ENCODE measurements at regions not wholly inside any gene's neighbourhood (a gene's known extent, or its start where the extent isn't known, plus 50 kb on each side); places are given as distances from the start of the nearest gene placed in this dataset.

DNA sequence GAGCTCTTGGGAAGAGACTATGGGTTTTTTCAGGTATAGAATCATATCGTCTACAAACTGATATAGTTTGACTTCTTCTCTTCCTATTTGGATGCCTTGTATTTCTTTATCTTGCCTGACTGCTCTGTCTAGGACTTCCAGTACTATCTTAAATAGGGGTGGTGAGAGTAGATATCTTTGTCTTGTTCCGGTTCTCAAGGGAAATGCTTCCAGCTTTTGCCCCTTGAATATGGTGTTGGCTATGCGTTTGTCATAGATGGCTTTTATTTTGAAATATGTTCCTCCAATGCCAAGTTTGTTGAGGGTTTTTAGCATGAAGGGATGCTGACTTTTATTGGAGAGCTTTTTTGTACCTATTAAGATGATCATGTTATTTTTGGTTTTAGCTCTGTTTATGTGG, 170.3 kb downstream of the PTGER3 start (continued):
- no peak for TF ChIP-seq YY1 (IDR thresholded peaks at IDR 0.05; ENCODE audit: extremely low read depth, insufficient replicate concordance, low read depth, low read length)
- no peak for TF ChIP-seq FOSL1 (IDR thresholded peaks at IDR 0.05; ENCODE audit: low read depth)
- TF ChIP-seq SIN3A (IDR thresholded peaks at IDR 0.05; ENCODE audit: low read depth): no peak

DNA sequence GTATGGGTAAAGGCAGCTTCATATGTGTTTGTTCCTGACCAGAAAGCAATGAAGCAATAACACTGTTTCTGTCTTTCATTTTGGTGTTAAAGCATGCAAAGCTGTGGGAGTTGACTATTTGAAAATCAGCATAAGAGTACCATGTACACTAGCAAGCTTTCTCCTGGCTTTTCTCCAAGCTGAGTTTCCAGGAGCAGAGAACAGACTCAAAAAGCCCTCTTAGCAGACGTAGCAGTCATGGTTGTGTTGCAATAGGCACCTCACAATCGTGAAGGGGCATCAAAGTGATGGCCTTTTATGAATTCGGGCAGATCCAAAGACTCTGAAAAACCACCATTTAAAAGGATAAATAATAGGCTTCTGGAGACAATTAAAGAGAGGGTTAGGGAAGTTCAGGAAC, 159.7 kb downstream of the PTGER3 start:
- no peaks in the 10 kb centered on the region for H3K4me1 ChIP-seq (ENCODE audit: control insufficient read depth in 1 of 2, insufficient read depth in 2 of 2, low read length in 2 of 2)
- no peak overlapping the region for H2AFZ ChIP-seq (ENCODE audit: low read depth, low read length, poor library complexity, severe bottlenecking)
- no peak overlapping the region for H3K9ac ChIP-seq (ENCODE audit: low read length)
- no peak for DNase-seq (ENCODE audit: low read depth, low spot score)
- ChIA-PET CTCF (no interaction called here), RAD21 (ENCODE audit: low non-redundant PET in 1 of 2, low total read pairs in 2 of 2, uncharacterized antibody in 2 of 2, unreplicated experiment in 2 of 2) (no interaction called here), POLR2A (no interaction called here)
- H3K4me2 ChIP-seq (ENCODE audit: low read length): no peak overlapping the region
- H3K4me3 ChIP-seq (replicated peaks in 1 of 2; ENCODE audit: low read depth in 1 of 2, low read length in 2 of 2): no peak overlapping the region
- no peaks in the 10 kb centered on the region for H3K79me2 ChIP-seq (ENCODE audit: insufficient read depth, low read length)
- ATAC-seq: no peak
- no peaks in the 10 kb centered on the region for H3K9me3 ChIP-seq (ENCODE audit: control insufficient read depth in 1 of 2, insufficient read depth in 1 of 2, low read depth in 1 of 2, low read length in 2 of 2)
- H4K20me1 ChIP-seq (ENCODE audit: insufficient read depth): no peaks in the 10 kb centered on the region
- H3K27ac ChIP-seq (ENCODE audit: low read depth, low read length): no peak overlapping the region
- TF ChIP-seq, protein P1, sequence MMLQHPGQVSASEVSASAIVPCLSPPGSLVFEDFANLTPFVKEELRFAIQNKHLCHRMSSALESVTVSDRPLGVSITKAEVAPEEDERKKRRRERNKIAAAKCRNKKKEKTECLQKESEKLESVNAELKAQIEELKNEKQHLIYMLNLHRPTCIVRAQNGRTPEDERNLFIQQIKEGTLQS (IDR thresholded peaks at IDR 0.05): no peak
- TF ChIP-seq, protein P2, sequence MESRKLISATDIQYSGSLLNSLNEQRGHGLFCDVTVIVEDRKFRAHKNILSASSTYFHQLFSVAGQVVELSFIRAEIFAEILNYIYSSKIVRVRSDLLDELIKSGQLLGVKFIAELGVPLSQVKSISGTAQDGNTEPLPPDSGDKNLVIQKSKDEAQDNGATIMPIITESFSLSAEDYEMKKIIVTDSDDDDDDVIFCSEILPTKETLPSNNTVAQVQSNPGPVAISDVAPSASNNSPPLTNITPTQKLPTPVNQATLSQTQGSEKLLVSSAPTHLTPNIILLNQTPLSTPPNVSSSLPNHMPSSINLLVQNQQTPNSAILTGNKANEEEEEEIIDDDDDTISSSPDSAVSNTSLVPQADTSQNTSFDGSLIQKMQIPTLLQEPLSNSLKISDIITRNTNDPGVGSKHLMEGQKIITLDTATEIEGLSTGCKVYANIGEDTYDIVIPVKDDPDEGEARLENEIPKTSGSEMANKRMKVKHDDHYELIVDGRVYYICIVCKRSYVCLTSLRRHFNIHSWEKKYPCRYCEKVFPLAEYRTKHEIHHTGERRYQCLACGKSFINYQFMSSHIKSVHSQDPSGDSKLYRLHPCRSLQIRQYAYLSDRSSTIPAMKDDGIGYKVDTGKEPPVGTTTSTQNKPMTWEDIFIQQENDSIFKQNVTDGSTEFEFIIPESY (IDR thresholded peaks at IDR 0.05; ENCODE audit: extremely low read depth, insufficient replicate concordance, low read length): no peak
- TF ChIP-seq ELF1 (IDR thresholded peaks at IDR 0.05; ENCODE audit: borderline replicate concordance, low read depth) (no peak), POLR2AphosphoS5 (IDR thresholded peaks at IDR 0.05; ENCODE audit: low read depth, low read length) (no peak), RAD21 (IDR thresholded peaks at IDR 0.05; ENCODE audit: low read depth) (no peak)
- H3K27me3 ChIP-seq (ENCODE audit: insufficient read depth, low read length): peaks cover 14% of the 10 kb centered on the region
- H3K9me2 ChIP-seq (ENCODE audit: insufficient read depth): no peaks in the 10 kb centered on the region
- intact Hi-C loops (cut with micrococcal nuclease): no loop called here
- H3K36me3 ChIP-seq (ENCODE audit: control insufficient read depth in 1 of 2, insufficient read depth in 2 of 2, low read length in 2 of 2): no peaks in the 10 kb centered on the region
- BruUV-seq (replicated peaks): no TSS peak

Data from HCT116 (cell line).